ENCODE measurements at regions not wholly inside any gene's neighbourhood (a gene's known extent, or its start where the extent isn't known, plus 50 kb on each side); places are given as distances from the start of the nearest gene placed in this dataset. TPM values are rescaled to one million over a fixed set of nuclear protein-coding genes. Genes with fewer than 3 reads are reported as not detected.
A peak's percentile ranks its signal among the peaks of the same experiment; 100 is the strongest.

DNA sequence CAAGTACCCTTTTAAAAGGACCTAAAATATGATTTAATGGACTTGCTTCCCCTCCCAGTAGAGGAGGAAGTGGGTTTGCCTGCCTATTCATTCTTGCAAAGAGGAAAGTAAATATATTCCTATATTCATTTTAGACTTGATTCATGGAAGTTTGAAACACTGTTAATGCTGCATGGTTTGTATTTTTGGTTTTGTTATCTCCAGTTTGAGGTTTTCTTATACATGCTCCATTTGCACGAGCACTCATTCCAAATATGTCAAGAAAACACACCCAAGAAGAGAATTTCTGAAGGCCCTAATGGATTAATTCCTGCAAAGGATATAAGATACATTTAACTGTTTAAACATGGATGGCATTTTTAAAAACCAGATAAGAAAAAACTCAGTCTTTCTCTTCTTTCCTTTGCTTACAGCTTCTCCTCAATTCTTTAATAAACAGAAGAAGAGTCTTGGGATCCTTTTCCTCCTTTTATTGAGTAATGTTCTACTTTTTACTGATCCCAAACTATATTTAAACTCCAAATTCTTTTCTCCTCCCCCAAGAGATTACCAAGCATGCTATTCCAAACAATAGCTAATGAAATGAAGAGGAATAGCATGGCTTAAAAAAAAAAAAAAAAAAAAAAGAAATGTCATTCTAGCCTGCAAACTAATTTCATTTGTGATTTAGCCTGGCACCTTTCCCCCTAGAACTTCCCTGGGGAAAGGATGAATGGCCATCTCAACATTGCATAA is 54.6 kb upstream of the LDB2 start:
- H4K20me1 ChIP-seq (ENCODE audit: low read depth) = no peaks in the 10 kb centered on the region
- Mint-ChIP-seq H3K27me3 (ENCODE audit: insufficient read depth, low read depth) (no peaks in the 10 kb centered on the region), H3K9me3 (peaks cover 6% of the 10 kb centered on the region), H3K4me1 (peaks cover 8% of the 10 kb centered on the region), H3K27ac (no peak overlapping the region), H3K4me3 (no peak overlapping the region), H3K36me3 (no peaks in the 10 kb centered on the region)
- no peaks in the 10 kb centered on the region for H3F3A ChIP-seq (ENCODE audit: low read depth)
- H3K36me3 ChIP-seq = no peaks in the 10 kb centered on the region
- H2AFZ ChIP-seq (replicated peaks) = no peak overlapping the region
- H3K4me3 ChIP-seq = no peak overlapping the region
- no peaks in the 10 kb centered on the region for H3K27me3 ChIP-seq
- no peak overlapping the region for H3K4me2 ChIP-seq
- no peak overlapping the region for H3K9ac ChIP-seq
- no peaks in the 10 kb centered on the region for H3K4me1 ChIP-seq
- H3K9me3 ChIP-seq (ENCODE audit: low read depth) = no peaks in the 10 kb centered on the region
- H3K27ac ChIP-seq = no peak overlapping the region
- no peaks in the 10 kb centered on the region for H3K79me2 ChIP-seq (ENCODE audit: low read depth)
- no peak for DNase-seq (ENCODE audit: low spot score)
- TF ChIP-seq, protein P1, sequence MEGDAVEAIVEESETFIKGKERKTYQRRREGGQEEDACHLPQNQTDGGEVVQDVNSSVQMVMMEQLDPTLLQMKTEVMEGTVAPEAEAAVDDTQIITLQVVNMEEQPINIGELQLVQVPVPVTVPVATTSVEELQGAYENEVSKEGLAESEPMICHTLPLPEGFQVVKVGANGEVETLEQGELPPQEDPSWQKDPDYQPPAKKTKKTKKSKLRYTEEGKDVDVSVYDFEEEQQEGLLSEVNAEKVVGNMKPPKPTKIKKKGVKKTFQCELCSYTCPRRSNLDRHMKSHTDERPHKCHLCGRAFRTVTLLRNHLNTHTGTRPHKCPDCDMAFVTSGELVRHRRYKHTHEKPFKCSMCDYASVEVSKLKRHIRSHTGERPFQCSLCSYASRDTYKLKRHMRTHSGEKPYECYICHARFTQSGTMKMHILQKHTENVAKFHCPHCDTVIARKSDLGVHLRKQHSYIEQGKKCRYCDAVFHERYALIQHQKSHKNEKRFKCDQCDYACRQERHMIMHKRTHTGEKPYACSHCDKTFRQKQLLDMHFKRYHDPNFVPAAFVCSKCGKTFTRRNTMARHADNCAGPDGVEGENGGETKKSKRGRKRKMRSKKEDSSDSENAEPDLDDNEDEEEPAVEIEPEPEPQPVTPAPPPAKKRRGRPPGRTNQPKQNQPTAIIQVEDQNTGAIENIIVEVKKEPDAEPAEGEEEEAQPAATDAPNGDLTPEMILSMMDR (IDR thresholded peaks at IDR 0.05) = no peak
- no peak for TF ChIP-seq EZH2 (IDR thresholded peaks at IDR 0.05)
- no peak for TF ChIP-seq EZH2phosphoT487 (IDR thresholded peaks at IDR 0.05)

DNA sequence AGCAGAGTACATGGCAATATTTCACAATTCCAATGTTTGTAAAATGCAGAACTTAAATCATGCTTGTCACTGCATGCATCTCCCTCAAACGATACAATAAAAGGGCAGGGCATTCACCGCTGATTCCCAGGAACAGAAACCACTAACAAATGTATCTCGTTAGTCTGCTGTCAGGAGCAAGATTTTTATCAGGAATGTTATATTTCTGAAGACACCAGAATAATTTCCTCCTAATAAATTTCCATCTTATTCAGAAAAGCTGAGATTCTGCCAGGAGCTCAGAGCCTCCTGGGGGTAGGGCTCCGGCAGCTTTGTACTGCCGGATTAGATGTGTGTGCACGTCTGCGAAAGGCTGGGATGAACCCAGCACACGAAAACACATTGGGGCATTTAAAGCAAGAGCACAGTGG is 54.0 kb upstream of the LDB2 start:
- Histone ChIP-seq H3K36me3 (no peaks in the 10 kb centered on the region), H3K4me2 (no peak overlapping the region), H3K79me2 (ENCODE audit: low read depth) (no peaks in the 10 kb centered on the region), H2AFZ (replicated peaks) (no peak overlapping the region), H3K27ac (no peak overlapping the region), H3K9me3 (ENCODE audit: low read depth) (no peaks in the 10 kb centered on the region), H3K4me3 (no peak overlapping the region), H3K9ac (no peak overlapping the region), H3K27me3 (no peaks in the 10 kb centered on the region), H3F3A (ENCODE audit: low read depth) (no peaks in the 10 kb centered on the region), H4K20me1 (ENCODE audit: low read depth) (no peaks in the 10 kb centered on the region), H3K4me1 (no peaks in the 10 kb centered on the region)
- peak; percentile 27 for DNase-seq (ENCODE audit: low spot score)
- no peak for TF ChIP-seq EZH2phosphoT487 (IDR thresholded peaks at IDR 0.05)
- peaks cover 6% of the 10 kb centered on the region for H3K9me3 Mint-ChIP-seq
- no peak overlapping the region for H3K4me3 Mint-ChIP-seq
- peaks cover 8% of the 10 kb centered on the region for H3K4me1 Mint-ChIP-seq
- H3K27me3 Mint-ChIP-seq (ENCODE audit: insufficient read depth, low read depth) = no peaks in the 10 kb centered on the region
- no peaks in the 10 kb centered on the region for H3K36me3 Mint-ChIP-seq
- H3K27ac Mint-ChIP-seq = no peak overlapping the region

Small RNA genes in the stretch of these regions (small RNA-seq; reads per million reads assigned to genes)
- not detected for gene MTND5P4
- gene SNORA75B = not detected

Measured in neural progenitor cell (in vitro differentiated cells).